Renal pelvis (tissue), 1 donor: ENCODE measurements at regions not wholly inside any gene's neighbourhood (a gene's known extent, or its start where the extent isn't known, plus 50 kb on each side); places are given as distances from the start of the nearest gene placed in this dataset.

Experiments used
- DNase-seq: peaks from one replicate; pipeline ENCODE4 v3.0.0-alpha.2; 2013

DNA sequence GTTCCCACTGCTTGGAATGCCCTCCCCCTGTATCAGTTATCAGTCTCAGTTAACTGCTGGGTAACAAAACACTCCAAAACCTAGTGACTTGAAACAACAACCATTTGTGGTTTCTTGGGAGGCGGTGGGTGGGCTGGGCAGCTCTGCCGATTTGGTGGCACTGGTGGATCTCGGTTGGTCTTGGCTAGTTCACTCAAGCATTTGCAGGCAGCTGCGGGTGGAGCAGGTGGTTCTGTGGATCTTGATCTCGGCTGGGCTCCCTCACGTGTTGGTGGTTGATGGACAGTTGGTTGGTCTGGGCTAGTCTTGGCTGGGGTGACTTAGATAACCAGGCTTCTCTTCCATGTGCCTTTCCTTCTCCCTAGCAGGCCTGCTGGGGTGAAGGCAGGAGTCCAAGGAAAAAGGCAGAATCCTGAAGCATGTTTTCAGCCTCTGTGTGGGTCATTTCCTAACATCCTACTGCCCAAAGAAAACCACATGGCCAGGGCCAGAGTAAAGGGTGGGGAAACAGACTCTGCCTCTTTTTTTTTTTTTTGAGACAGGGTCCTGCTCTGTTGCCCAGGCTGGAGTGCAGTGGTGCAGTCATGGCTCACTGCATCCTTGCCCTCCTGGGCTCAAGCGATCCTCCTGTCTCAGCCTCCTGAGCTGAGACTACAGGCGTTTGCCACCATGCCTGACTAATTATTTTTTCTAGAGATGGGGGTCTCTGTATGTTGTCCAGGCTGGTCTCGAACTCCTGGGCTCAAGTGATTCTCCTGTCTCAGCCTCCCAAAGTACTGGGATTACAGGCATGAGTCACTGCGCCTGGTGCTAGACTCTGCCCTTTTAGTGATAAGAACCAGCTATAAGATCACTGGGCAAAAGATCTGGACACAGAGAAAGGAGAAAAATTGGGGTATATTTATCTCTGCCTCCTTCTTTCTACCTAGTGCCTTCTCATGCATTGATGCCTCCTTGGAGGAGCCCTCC lies 183.7 kb downstream of the RGS3 start:
- DNase-seq = no peak

DNA sequence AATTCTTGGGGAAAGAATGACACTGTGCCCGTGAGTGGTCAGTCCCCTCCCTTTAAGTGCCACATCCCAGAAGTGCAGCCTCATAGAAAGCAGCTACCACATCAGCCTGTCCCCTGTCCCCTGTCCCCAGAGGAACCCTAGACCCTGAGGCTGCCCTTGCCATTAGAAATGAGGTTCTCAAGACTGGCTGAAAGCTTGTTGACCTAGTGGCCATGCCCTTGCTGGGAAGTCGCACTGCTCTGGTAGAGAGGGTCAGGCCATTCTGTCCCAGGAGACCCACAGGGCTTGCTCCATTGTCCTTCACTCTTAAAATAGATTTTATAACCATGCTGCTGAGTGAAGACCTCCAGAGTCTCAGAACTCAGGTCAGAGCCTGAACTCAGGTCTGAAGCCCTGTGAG lies 184.5 kb downstream of the RGS3 start:
- no peak for DNase-seq

GRCh38 chr9:113648586-113648985 lies 185.1 kb downstream of the RGS3 start:
- DNase-seq = no peak

DNA sequence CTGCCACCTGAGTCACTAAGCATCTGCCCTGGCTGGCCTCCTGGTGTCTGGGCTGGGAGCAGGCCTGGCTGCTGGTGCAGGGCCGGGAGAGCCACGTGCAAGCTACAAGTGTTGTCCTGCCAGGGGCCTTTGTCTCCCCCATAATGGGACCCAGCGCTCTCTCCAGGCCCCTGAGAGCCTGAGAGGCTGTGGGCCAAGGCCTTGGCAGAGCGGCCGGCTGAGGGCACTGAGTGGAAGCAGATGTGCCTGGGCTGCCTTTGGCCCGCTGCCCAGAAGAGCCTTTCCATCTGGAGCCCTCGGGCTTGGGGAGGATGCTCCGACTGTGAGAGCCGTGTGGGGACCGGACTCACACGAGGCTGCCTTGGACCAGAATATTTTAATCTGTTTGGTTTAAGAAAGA lies 185.5 kb downstream of the RGS3 start:
- DNase-seq = no peak

- DNase-seq = no peak
Observed at GRCh38 chr9:113649855-113650206, 186.3 kb downstream of the RGS3 start.

GRCh38 chr9:113650207-113651131 lies 186.9 kb downstream of the RGS3 start:
- DNase-seq = peak; percentile 80

DNA sequence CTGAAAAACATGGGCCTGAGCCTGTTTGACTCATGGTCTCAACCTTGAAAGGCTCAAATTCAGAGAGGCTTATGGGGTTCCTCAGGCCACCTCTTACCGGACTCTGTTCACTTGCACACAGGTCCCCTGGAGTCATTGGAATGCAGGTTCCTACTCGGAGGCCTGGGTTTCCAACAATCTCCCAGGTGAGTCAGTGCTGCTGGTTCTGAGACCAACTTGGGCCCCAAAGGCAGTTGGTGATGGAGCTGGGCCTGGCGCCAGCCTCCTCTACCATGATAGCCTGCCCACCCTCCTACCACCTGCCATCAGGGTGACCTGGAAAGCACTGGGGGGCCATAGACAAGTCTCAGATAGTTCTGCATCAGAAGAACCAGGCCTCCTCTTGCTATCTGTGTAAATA lies 188.4 kb downstream of the RGS3 start:
- no peak for DNase-seq

GRCh38 chr9:113652355-113653152 lies 189.0 kb downstream of the RGS3 start:
- no peak for DNase-seq

- DNase-seq = no peak
Observed at GRCh38 chr9:113653746-113654604, 190.4 kb downstream of the RGS3 start.

DNA sequence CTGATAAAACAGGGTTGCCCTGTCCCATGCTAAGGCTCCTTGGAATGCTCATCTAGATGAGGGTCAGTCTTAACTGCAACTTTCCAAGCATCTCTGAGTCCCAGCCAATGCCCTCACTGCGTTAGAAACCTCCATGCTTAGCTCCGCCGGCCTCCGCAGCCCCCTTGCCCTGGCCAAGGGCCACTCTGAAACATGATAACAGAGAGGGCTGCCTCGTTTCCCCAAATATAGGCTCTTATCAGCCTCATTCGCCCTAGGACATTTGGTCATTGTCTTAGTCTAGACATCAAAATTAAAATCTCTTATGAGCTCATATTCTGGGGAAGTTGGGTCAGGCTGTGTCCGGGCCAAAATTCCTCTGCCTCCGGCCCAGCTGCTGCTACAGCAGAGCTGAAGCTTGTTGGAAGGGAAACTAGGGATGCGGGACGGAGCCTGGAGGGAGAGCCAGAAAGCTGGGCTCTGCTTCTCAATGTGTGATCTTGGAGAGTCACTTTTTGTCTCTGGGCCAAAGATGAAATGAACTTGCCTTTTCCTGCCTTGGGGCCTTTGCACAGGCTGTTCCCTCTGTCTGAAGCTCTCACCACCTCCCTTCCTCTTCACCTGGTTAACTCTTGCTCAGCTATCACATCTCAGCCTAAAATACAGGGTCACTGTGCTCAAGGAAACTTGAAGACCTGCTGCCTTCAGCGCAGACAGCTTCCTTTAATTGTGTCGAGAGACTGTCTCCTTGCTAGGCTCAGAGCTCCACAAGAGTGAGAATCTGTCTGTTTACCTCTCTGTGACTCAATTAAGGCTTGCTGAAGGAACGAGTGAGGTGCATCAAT lies 191.3 kb downstream of the RGS3 start:
- no peak for DNase-seq

- DNase-seq = no peak
Observed at GRCh38 chr9:113656771-113657670, 193.5 kb downstream of the RGS3 start.

- peak; percentile 79 for DNase-seq
Observed at GRCh38 chr9:113657765-113658544, 194.4 kb downstream of the RGS3 start.

DNA sequence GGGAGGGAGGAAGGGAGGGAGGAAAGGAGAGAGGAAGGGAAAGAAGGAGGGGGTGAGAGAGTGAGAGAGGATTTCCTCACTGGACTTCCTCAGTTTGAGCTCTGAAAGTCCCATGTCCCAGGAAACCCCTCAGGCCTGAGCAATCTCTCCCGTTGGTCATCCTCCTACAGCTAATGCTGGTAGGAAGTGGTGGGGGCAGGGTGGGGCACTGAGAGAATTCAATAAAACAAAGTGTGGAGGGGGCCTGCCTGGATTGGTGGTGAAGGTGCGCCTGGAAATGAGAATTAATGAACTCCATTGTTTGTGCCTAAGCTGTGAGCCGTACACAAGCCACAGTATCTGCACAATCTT lies 195.0 kb downstream of the RGS3 start:
- DNase-seq = no peak

GRCh38 chr9:113659039-113659438 lies 195.5 kb downstream of the RGS3 start:
- DNase-seq = no peak

- no peak for DNase-seq
Observed at GRCh38 chr9:113659740-113660139, 196.2 kb downstream of the RGS3 start.

- DNase-seq = no peak
Observed at GRCh38 chr9:113660196-113660595, 196.7 kb downstream of the RGS3 start.

DNA sequence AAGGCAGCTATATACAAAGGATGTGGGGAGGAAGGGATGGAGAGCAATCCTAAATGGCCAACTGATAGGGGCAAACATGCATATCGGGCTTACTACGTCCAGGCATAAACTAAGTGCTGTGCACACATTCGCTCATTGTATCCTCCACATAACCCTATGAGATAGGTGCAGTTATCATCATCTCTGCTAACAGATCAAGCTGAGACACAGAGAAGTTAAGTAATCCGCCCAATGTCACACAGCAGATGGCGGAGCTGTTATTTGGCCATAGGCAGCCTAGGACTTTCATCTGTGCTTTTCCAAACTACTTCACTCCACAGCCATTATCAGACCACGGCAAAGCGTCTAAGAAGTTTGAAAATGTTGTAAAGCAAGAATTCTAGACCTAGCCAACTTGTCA lies 197.5 kb downstream of the RGS3 start:
- no peak for DNase-seq

- DNase-seq = no peak
Observed at GRCh38 chr9:113664181-113664875, 200.8 kb downstream of the RGS3 start.
